HG02970 (cell line): ENCODE measurements at regions not wholly inside any gene's neighbourhood (a gene's known extent, or its start where the extent isn't known, plus 50 kb on each side); places are given as distances from the start of the nearest gene placed in this dataset.
A peak's percentile ranks its signal among the peaks of the same experiment; 100 is the strongest.

Experiments
- ATAC-seq: cut with Tn5 transposase; IDR thresholded peaks from one replicate; pipeline ENCODE4 v1.9.1; 2021; ENCODE audit warnings: mild to moderate bottlenecking, moderate library complexity, moderate number of reproducible peaks; ENCODE audit not compliant: unreplicated experiment, low FRiP score

GRCh38 chr2:212945526-212945925 is 205.9 kb downstream of the IKZF2 start:
- ATAC-seq = no peak

DNA sequence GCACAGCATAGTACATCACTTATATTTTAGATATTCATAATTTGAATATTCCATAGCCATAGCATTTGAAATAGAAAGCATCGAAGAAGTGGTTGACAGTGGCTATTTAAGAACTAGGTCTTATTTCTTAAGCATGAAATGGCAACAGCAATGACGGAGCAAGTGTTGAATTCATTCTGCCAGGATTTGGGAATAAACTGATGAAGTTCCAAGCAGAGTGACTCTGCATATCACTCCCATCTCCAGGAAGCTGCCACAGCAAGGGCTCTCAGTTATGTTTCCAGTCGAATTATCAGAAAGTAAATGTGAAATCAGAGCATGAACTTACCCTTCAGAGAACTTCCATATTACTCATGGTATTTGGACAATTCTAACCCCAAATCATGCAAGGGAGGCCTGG is 208.1 kb downstream of the IKZF2 start:
- no peak for ATAC-seq

DNA sequence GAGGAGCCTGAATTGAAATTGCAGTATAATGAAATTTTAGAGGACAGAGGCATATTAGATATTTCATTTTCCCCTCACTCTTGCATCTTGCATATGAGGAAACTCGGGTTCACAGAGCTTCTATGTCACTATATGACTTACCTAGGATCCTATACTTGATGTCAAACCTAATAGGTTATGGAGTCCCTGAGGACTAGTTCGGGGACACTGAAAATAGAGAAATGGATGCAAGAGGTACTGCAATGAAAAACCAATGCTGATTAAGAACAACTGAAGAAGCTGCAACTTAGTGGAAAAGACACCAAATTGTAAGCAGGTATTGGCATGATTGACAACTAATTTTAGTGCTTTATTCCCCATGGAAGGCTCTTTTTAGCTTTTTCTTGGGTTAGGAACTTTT is 210.1 kb downstream of the IKZF2 start:
- ATAC-seq = no peak

- ATAC-seq = no peak
These were observed 210.6 kb downstream of the IKZF2 start for GRCh38 chr2:212940816-212941215.

GRCh38 chr2:212939777-212940531 is 211.5 kb downstream of the IKZF2 start:
- ATAC-seq = no peak

DNA sequence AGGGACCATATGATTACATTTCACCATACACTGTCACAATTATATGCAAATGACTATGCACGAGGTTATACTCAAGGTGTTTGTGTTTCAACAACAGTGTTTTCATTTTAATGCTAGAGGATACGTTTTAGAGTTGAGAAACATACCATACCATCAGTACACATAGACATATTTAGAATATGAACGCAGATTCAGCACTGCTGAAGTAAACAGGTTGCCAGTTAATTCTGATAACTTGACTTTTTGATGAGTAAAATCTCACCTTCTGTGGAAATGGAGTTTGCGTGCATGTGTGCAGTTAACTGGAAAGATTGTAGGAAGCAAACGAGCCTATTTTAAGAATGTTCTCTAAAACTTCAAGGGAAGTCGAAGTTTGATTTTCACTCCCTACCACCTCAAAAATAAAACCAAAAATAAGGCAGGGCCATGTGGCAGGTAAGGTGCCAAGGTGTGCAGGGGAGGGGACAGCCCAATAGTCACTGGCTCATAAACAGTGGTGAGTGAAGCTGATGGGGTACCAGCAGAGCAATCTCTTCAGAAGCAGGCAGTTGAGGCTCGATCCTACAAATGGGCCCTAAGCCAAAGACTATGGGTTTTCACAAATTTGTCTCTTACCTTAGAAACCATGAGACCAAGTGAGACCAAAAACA is 213.1 kb downstream of the IKZF2 start:
- no peak for ATAC-seq

DNA sequence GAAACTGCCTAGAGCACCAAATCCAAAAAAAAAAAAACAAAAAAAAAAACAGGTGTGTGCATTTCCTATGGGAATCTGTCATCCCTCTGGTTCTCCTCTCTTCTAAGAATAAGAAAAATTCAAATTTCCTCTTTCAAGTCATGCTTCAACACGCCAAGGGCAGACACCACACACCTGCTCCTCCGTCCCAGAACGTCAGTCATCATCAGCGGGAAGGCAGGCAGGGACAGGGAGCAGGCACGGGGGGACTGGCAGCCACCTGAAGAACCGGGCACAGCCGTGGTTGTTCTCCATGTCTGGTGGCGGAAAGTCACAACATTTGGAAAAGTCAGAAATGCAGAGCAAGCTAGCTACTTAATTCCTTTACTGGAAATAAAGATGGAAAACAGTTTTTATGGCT is 214.8 kb downstream of the IKZF2 start:
- ATAC-seq = no peak

DNA sequence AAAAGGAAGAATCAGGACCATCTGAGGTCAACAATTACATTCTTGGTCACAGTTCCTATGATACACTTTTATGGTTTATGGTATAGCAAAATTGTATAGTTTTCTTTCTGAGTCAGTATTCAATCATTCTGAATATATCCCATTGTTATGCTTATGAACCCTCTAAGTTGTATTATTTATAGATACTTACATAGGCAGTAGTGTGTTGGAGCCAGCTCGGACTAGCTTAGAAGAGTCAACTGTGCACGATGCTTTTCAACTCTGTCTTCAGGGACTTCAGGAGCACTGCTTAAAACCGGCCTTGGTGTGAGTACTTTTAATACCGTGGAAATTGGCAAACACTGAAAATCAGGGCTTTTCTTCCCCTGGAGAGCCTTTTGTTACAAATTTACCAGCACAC is 215.7 kb downstream of the IKZF2 start:
- no peak for ATAC-seq

DNA sequence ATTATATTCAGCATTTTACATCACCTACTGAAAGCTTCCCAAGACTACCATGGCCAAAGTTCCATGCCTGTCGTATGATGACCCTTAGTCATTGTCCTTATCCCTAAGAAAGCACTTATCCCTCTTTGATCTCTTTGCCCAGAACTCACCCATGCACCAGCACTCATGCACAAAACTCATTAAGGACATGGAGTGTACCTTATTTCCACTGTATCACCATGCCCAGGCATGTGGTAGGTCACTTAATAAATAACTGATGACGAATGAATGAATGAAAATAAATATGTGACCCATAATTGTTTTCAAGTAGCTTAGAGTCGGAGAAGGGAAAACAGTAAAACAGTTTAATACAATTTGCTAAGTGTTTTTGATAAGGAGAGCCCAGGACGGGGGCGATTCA is 220.1 kb downstream of the IKZF2 start:
- ATAC-seq = no peak

DNA sequence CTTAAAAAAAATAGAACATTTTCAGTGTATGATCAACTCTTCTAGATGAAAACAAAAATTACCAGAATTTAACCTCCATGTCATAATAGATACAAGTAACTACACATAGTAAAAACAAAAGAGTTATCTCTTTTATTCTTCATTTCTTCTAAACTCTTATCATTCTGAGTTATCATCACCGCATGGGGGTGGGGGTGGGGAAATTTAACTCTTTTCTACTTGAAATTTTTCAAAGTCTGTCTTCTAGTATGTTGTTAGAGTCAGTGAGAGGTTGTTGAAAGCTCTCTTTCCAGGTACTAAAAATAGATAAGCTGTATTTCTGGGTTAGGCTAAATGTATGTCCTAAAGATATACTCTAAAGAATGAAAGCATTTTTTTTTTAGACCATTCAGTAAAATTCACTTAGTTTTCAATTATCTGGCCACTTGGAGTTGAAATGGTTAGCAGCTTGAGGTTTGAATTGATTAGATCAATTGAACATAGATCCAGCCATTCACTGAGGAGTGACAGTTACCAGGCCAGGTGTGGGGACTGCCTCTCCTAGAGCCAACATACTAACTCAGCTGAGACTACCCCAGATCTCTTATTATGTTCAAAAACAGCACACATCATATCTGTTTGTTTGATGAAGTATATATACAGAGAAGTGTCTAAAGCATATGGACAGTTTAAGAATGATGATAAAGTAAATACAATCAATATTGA is 220.7 kb downstream of the IKZF2 start:
- ATAC-seq = no peak

- no peak for ATAC-seq
These were observed 221.4 kb downstream of the IKZF2 start for GRCh38 chr2:212929971-212930370.

DNA sequence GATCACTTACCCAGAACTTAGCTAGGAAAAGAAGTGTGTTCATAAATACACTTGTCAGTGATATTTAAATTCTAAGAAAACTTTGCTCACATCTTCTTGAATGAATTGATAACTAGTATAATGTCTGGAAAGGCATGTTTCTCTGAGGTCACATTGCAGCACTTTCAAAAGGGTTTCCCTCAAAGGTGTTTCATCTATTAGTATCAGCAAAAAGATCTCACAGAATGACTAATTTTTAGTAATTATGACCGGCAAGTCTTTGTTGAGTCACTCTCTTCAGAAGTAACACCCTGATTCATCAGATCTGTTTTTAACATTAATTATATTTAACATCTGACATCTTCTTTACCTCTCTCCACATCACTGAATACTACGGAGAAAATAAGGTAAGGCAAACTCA is 222.3 kb downstream of the IKZF2 start:
- no peak for ATAC-seq

DNA sequence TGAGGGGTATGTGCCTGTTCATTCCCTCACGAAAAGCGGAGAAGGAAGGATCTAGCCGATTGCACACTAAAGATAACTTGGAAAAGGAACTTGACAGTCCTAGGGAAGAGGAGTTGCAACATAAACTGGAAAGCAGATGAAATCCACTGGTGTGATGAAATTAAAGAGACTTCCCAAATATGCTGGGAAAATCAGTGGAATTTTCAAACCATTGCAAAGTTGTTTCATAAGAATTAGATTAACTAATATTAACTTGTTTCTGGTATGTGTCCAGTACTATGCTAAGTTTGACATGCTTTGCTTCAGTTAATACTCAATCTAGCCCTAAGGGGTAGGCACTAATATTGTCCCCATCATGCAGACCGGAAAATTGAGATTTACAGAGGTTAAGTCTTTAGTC is 222.7 kb downstream of the IKZF2 start:
- no peak for ATAC-seq

DNA sequence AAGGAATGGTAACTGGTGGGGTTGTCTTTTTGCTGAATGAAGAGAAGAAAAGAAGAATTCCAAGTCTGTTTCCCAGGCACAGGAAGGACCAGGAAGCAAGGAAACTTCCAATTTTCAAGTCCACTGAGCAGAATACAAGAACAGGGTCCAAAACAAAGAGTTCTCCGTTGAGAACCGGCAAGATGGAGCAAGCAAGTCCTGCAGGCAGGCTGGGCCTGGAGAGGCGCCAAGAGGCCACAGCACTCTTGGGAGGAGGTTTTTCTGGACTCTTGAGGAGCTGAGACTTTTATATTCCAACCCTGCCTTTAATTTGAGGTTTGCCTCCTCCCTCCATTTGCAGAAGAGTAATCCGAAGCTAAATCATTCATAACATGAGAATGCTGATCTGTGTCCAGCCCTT is 224.5 kb downstream of the IKZF2 start:
- ATAC-seq = no peak

DNA sequence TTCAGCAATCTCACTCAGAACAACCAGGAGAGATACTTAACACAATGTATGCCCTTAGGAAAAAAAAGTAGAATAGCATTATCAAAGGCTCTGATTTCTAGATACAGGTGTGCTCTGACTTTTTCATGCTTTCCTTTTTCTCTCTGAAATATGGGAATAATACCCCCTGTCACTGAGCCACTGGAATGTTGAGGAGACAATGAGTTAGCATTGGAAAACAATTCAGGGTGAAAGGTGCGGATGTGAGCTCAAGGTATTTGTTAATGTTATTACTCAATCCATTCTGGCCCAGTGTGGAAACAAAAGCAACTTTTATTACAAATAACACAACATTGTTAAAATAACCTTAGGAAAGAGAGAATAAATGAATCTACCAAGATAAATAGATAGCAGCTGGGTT is 228.0 kb downstream of the IKZF2 start:
- no peak for ATAC-seq

DNA sequence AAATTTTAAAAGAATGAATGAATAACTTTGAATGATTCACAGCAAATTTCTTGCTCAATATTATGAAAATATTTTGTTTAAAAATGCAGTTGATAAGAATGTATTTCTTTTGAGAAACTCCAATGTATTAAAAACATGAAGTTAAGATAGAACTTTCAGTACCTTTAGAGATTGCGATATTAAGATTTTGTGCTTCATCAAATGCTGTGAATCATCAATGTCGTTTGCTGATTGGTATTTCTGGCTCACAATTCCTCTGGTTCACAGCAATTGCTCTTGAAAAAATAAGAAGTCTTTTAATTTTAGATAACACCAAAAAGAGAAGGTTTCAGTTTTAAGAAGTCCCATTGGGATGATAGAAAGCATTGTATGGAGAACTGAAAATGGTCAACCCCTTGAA is 228.7 kb downstream of the IKZF2 start:
- no peak for ATAC-seq

GRCh38 chr2:212921711-212922110 is 229.7 kb downstream of the IKZF2 start:
- no peak for ATAC-seq

GRCh38 chr2:212921061-212921460 is 230.4 kb downstream of the IKZF2 start:
- no peak for ATAC-seq

- ATAC-seq = no peak
These were observed 232.2 kb downstream of the IKZF2 start for GRCh38 chr2:212919238-212919637.

- ATAC-seq = no peak
These were observed 233.1 kb downstream of the IKZF2 start for GRCh38 chr2:212918336-212918735.

DNA sequence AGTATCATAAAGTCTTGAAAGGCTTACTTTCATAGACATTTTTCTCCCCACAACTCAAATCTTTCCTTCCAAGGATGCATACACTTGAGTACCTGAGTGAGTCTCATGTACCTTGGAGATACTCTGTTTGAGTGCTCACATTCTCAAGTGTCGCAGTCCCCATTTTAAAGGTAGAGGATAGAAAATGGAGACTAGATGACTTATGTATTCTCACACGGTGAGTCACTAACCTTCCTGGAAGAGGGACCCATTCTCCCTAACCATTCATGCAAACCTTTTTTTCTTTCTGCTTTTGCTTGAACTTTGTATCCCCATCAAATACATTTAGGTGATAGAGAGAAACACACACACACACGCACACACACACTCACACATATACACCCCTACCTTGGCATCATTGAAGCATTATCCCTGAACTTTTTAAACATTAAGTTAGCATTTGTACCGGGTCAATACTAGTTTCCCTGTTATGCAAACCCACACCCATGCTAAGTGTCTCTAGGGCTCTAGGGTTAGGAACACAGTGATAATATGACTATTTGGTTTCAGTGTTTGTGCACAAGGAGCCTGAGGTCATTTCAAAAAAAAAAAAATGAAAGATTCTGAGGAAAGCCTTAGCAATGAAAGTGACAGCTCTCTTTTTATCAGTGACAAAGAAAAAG is 236.2 kb downstream of the IKZF2 start:
- peak; percentile 50 for ATAC-seq
